Upper lobe of left lung (tissue), 4 donors: ENCODE measurements at regions not wholly inside any gene's neighbourhood (a gene's known extent, or its start where the extent isn't known, plus 50 kb on each side); places are given as distances from the start of the nearest gene placed in this dataset.

ENCODE experiments used
- CTCF ChIP-seq, 6 experiments: fragments of 450-650 bp in 4 of 6; fragments of 200-600 bp in 2 of 6; sonication (generic) in 2 of 6; IDR thresholded peaks; one replicate each; pipeline ENCODE4 v1.5.1; 2016 to 2019; ENCODE audit warnings: antibody characterized with exemption in 6 of 6
- EP300 ChIP-seq, 4 donors: sonication (generic); formaldehyde crosslinking; IDR thresholded peaks; one replicate each; pipeline ENCODE4 v1.5.1; 2017; ENCODE audit warnings: antibody characterized with exemption in 4 of 4, control low read depth in 2 of 4
- POLR2A ChIP-seq, 4 donors: fragments of 450-650 bp; IDR thresholded peaks; one replicate each; pipeline ENCODE4 v1.5.1; 2016 to 2017; ENCODE audit warnings: antibody characterized with exemption in 4 of 4, mild to moderate bottlenecking in 2 of 4
- POLR2AphosphoS5 ChIP-seq, 2 donors: sonication (generic); formaldehyde crosslinking; IDR thresholded peaks; one replicate each; pipeline ENCODE4 v1.5.1; 2017; ENCODE audit warnings: antibody characterized with exemption in 2 of 2

- TF ChIP-seq CTCF (IDR thresholded peaks at IDR 0.05) (no peak), POLR2A (IDR thresholded peaks at IDR 0.05) (no peak), POLR2AphosphoS5 (IDR thresholded peaks at IDR 0.05) (no peak), EP300 (IDR thresholded peaks at IDR 0.05) (no peak)
These were observed 230.0 kb upstream of the CTNNB1 start for GRCh38 chr3:40969341-40969740.
